WTC11 (cell line): ENCODE measurements at regions not wholly inside any gene's neighbourhood (a gene's known extent, or its start where the extent isn't known, plus 50 kb on each side); places are given as distances from the start of the nearest gene placed in this dataset.

Experiments
- ELF4 ChIP-seq: sonication (generic); formaldehyde crosslinking; IDR thresholded peaks from 2 replicates; pipeline ENCODE4 v1.8.1; 2022; ENCODE audit warnings: low read depth, mild to moderate bottlenecking, moderate library complexity, missing genetic modification reagents
- ESRRA ChIP-seq: sonication (generic); formaldehyde crosslinking; IDR thresholded peaks from 2 replicates; pipeline ENCODE4 v1.8.1; 2022; ENCODE audit warnings: mild to moderate bottlenecking, missing genetic modification reagents, borderline replicate concordance
- FOXK1 ChIP-seq: sonication (generic); formaldehyde crosslinking; IDR thresholded peaks from 2 replicates; pipeline ENCODE4 v1.8.0; 2022; ENCODE audit warnings: mild to moderate bottlenecking, moderate library complexity, missing genetic modification reagents
- JUN ChIP-seq: sonication (generic); formaldehyde crosslinking; IDR thresholded peaks from 2 replicates; pipeline ENCODE4 v1.8.0; 2023; ENCODE audit warnings: mild to moderate bottlenecking, missing genetic modification reagents
- NFYB ChIP-seq: sonication (generic); formaldehyde crosslinking; conservative IDR thresholded peaks from 2 replicates; pipeline ENCODE4 v1.8.0; 2022; ENCODE audit warnings: low read depth, missing genetic modification reagents
- NR1H2 ChIP-seq: sonication (generic); formaldehyde crosslinking; IDR thresholded peaks from 2 replicates; pipeline ENCODE4 v1.9.0; 2021; ENCODE audit warnings: mild to moderate bottlenecking, moderate library complexity, missing genetic modification reagents
- RELA ChIP-seq: sonication (generic); formaldehyde crosslinking; IDR thresholded peaks from 2 replicates; pipeline ENCODE4 v1.8.1; 2022; ENCODE audit warnings: missing genetic modification reagents, mild to moderate bottlenecking, borderline replicate concordance
- TF ChIP-seq, protein P1 (sequence below): fragments of 200-600 bp; IDR thresholded peaks from 2 replicates; pipeline ENCODE4 v1.8.0; 2022; ENCODE audit warnings: antibody characterized with exemption
- TF ChIP-seq, protein P2 (sequence below): sonication (generic); formaldehyde crosslinking; IDR thresholded peaks from 2 replicates; pipeline ENCODE4 v1.8.1; 2023; ENCODE audit warnings: mild to moderate bottlenecking, missing genetic modification reagents, moderate library complexity
- TF ChIP-seq, protein P3 (sequence below): fragments of 250-450 bp; sonication (Bioruptor Pico); IDR thresholded peaks from 2 replicates; pipeline ENCODE4 v1.8.0; 2021; ENCODE audit warnings: mild to moderate bottlenecking
- TF ChIP-seq, protein P4 (sequence below): sonication (generic); formaldehyde crosslinking; IDR thresholded peaks from 2 replicates; pipeline ENCODE4 v1.8.1; 2022; ENCODE audit warnings: mild to moderate bottlenecking, missing genetic modification reagents, moderate library complexity, borderline replicate concordance
- TF ChIP-seq, protein P5 (sequence below): sonication (generic); formaldehyde crosslinking; IDR thresholded peaks from 2 replicates; pipeline ENCODE4 v1.8.0; 2022; ENCODE audit warnings: mild to moderate bottlenecking, missing genetic modification reagents
- TF ChIP-seq, protein P6 (sequence below): sonication (generic); formaldehyde crosslinking; IDR thresholded peaks from 2 replicates; pipeline ENCODE4 v1.8.1; 2022; ENCODE audit warnings: low read depth, missing genetic modification reagents, borderline replicate concordance

DNA sequence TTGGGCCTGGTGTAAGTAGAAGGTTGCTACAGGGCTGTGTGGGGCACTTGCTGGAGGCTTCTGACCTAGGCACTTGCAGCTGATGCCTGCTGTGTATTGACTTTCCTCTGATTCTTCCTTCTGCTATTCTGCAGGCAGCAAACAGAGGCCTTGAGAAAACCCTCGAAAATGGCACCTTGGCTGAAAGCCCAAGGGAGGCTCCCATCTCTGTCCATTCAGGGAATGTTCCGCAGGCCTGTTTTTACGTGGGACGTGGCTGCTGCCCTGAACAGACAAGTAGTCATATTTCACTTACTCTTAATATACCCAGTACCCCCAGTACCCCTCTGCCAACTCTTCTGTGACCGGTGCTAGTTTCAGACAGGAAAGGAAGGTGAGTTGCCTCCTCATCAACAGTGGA lies 664.7 kb downstream of the INHBA start:
- TF ChIP-seq ESRRA (no peak), JUN (CRISPR knock-in tag) (no peak), NFYB (no peak), RELA (no peak), FOXK1 (no peak), NR1H2 (CRISPR knock-in tag) (no peak), ELF4 (no peak)
- TF ChIP-seq, protein P1, sequence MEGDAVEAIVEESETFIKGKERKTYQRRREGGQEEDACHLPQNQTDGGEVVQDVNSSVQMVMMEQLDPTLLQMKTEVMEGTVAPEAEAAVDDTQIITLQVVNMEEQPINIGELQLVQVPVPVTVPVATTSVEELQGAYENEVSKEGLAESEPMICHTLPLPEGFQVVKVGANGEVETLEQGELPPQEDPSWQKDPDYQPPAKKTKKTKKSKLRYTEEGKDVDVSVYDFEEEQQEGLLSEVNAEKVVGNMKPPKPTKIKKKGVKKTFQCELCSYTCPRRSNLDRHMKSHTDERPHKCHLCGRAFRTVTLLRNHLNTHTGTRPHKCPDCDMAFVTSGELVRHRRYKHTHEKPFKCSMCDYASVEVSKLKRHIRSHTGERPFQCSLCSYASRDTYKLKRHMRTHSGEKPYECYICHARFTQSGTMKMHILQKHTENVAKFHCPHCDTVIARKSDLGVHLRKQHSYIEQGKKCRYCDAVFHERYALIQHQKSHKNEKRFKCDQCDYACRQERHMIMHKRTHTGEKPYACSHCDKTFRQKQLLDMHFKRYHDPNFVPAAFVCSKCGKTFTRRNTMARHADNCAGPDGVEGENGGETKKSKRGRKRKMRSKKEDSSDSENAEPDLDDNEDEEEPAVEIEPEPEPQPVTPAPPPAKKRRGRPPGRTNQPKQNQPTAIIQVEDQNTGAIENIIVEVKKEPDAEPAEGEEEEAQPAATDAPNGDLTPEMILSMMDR: no peak
- TF ChIP-seq, protein P2, sequence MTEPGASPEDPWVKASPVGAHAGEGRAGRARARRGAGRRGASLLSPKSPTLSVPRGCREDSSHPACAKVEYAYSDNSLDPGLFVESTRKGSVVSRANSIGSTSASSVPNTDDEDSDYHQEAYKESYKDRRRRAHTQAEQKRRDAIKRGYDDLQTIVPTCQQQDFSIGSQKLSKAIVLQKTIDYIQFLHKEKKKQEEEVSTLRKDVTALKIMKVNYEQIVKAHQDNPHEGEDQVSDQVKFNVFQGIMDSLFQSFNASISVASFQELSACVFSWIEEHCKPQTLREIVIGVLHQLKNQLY (CRISPR knock-in tag): no peak
- TF ChIP-seq, protein P3, sequence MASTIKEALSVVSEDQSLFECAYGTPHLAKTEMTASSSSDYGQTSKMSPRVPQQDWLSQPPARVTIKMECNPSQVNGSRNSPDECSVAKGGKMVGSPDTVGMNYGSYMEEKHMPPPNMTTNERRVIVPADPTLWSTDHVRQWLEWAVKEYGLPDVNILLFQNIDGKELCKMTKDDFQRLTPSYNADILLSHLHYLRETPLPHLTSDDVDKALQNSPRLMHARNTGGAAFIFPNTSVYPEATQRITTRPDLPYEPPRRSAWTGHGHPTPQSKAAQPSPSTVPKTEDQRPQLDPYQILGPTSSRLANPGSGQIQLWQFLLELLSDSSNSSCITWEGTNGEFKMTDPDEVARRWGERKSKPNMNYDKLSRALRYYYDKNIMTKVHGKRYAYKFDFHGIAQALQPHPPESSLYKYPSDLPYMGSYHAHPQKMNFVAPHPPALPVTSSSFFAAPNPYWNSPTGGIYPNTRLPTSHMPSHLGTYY (CRISPR knock-in tag): no peak
- TF ChIP-seq, protein P4, sequence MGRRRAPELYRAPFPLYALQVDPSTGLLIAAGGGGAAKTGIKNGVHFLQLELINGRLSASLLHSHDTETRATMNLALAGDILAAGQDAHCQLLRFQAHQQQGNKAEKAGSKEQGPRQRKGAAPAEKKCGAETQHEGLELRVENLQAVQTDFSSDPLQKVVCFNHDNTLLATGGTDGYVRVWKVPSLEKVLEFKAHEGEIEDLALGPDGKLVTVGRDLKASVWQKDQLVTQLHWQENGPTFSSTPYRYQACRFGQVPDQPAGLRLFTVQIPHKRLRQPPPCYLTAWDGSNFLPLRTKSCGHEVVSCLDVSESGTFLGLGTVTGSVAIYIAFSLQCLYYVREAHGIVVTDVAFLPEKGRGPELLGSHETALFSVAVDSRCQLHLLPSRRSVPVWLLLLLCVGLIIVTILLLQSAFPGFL: no peak
- TF ChIP-seq, protein P5, sequence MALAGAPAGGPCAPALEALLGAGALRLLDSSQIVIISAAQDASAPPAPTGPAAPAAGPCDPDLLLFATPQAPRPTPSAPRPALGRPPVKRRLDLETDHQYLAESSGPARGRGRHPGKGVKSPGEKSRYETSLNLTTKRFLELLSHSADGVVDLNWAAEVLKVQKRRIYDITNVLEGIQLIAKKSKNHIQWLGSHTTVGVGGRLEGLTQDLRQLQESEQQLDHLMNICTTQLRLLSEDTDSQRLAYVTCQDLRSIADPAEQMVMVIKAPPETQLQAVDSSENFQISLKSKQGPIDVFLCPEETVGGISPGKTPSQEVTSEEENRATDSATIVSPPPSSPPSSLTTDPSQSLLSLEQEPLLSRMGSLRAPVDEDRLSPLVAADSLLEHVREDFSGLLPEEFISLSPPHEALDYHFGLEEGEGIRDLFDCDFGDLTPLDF (CRISPR knock-in tag): no peak
- TF ChIP-seq, protein P6, sequence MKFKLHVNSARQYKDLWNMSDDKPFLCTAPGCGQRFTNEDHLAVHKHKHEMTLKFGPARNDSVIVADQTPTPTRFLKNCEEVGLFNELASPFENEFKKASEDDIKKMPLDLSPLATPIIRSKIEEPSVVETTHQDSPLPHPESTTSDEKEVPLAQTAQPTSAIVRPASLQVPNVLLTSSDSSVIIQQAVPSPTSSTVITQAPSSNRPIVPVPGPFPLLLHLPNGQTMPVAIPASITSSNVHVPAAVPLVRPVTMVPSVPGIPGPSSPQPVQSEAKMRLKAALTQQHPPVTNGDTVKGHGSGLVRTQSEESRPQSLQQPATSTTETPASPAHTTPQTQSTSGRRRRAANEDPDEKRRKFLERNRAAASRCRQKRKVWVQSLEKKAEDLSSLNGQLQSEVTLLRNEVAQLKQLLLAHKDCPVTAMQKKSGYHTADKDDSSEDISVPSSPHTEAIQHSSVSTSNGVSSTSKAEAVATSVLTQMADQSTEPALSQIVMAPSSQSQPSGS (CRISPR knock-in tag): no peak
